ENCODE measurements at regions not wholly inside any gene's neighbourhood (a gene's known extent, or its start where the extent isn't known, plus 50 kb on each side); places are given as distances from the start of the nearest gene placed in this dataset.

GRCh38 chr2:122075381-122075780 is 319.9 kb downstream of the TSN start (continued):
- TF ChIP-seq, protein P1, sequence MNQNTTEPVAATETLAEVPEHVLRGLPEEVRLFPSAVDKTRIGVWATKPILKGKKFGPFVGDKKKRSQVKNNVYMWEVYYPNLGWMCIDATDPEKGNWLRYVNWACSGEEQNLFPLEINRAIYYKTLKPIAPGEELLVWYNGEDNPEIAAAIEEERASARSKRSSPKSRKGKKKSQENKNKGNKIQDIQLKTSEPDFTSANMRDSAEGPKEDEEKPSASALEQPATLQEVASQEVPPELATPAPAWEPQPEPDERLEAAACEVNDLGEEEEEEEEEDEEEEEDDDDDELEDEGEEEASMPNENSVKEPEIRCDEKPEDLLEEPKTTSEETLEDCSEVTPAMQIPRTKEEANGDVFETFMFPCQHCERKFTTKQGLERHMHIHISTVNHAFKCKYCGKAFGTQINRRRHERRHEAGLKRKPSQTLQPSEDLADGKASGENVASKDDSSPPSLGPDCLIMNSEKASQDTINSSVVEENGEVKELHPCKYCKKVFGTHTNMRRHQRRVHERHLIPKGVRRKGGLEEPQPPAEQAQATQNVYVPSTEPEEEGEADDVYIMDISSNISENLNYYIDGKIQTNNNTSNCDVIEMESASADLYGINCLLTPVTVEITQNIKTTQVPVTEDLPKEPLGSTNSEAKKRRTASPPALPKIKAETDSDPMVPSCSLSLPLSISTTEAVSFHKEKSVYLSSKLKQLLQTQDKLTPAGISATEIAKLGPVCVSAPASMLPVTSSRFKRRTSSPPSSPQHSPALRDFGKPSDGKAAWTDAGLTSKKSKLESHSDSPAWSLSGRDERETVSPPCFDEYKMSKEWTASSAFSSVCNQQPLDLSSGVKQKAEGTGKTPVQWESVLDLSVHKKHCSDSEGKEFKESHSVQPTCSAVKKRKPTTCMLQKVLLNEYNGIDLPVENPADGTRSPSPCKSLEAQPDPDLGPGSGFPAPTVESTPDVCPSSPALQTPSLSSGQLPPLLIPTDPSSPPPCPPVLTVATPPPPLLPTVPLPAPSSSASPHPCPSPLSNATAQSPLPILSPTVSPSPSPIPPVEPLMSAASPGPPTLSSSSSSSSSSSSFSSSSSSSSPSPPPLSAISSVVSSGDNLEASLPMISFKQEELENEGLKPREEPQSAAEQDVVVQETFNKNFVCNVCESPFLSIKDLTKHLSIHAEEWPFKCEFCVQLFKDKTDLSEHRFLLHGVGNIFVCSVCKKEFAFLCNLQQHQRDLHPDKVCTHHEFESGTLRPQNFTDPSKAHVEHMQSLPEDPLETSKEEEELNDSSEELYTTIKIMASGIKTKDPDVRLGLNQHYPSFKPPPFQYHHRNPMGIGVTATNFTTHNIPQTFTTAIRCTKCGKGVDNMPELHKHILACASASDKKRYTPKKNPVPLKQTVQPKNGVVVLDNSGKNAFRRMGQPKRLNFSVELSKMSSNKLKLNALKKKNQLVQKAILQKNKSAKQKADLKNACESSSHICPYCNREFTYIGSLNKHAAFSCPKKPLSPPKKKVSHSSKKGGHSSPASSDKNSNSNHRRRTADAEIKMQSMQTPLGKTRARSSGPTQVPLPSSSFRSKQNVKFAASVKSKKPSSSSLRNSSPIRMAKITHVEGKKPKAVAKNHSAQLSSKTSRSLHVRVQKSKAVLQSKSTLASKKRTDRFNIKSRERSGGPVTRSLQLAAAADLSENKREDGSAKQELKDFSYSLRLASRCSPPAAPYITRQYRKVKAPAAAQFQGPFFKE (tag by site-specific recombination; IDR thresholded peaks at IDR 0.05; ENCODE audit: borderline replicate concordance) = no peak
- TF ChIP-seq RBAK (tag by site-specific recombination; IDR thresholded peaks at IDR 0.05) (no peak), KLF10 (tag by site-specific recombination; IDR thresholded peaks at IDR 0.05) (no peak), PRDM1 (tag by site-specific recombination; IDR thresholded peaks at IDR 0.05) (no peak), KLF1 (tag by site-specific recombination; IDR thresholded peaks at IDR 0.05) (no peak), ZNF404 (tag by site-specific recombination; IDR thresholded peaks at IDR 0.05) (no peak), ZNF837 (tag by site-specific recombination; IDR thresholded peaks at IDR 0.05) (no peak), SP7 (tag by site-specific recombination; IDR thresholded peaks at IDR 0.05) (no peak), ZNF792 (tag by site-specific recombination; IDR thresholded peaks at IDR 0.05) (no peak)
- TF ChIP-seq, protein P2, sequence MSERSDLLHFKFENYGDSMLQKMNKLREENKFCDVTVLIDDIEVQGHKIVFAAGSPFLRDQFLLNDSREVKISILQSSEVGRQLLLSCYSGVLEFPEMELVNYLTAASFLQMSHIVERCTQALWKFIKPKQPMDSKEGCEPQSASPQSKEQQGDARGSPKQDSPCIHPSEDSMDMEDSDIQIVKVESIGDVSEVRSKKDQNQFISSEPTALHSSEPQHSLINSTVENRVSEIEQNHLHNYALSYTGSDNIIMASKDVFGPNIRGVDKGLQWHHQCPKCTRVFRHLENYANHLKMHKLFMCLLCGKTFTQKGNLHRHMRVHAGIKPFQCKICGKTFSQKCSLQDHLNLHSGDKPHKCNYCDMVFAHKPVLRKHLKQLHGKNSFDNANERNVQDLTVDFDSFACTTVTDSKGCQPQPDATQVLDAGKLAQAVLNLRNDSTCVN (tag by site-specific recombination; optimal IDR thresholded peaks at IDR 0.05) = no peak

DNA sequence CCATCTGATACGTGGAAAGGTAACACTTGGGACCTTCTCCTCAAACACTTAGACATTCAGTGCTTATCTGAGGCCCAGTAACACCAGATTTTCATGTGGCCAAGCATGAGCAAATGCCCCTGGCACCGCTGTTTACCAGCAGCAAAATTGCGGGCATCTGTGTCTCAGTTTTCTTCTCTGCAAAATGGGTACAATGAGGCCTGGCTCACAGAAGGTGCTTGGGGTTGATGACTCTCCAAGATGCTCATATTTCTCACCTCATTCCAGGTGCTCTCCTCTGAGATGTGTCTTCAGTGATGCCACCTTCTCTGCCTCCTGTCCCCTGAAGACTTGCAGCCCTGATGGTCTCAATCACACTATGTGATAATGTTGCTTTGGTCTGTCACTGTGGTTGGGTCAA is 321.7 kb downstream of the TSN start:
- ChIA-PET POLR2A (no interaction called here), CTCF (no interaction called here)

DNA sequence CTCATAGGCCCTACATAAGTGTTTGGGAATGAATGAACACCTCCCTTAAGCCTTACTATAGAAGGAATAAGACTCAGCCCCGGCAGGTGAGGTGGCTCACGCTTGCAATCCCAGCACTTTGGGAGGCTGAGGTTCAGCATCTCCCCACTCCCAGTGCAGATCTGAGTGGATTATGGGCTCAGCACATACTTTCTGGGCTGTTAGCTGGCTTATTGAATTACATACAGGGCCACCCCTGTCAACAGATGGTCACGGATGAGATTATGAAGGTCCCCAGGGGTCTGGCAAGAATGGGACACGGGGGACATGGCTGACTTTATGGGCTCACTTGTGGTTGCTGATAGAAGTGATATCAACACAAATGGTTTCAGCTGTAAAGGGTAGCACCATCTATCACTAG is 322.3 kb downstream of the TSN start:
- H3K27ac ChIP-seq (ENCODE audit: extremely low read depth, low read depth, low read length) = no peak overlapping the region
- TF ChIP-seq GLIS1 (tag by site-specific recombination; IDR thresholded peaks at IDR 0.05) (0 out of 2 replicates have a peak, but pooled peaks have one; percentile 10), ZBTB8A (tag by site-specific recombination; IDR thresholded peaks at IDR 0.05) (no peak)

More for the DNA sequence above, 321.7 kb downstream of the TSN start:
- no peak overlapping the region for H3K4me3 ChIP-seq (ENCODE audit: low read depth, low read length)
- H3K9me3 ChIP-seq (ENCODE audit: control insufficient read depth, insufficient read depth, low read depth, low read length) = no peaks in the 10 kb centered on the region
- H3K36me3 ChIP-seq (ENCODE audit: control insufficient read depth in 2 of 2, insufficient read depth in 1 of 2, low read length in 2 of 2) = no peaks in the 10 kb centered on the region
- no peak overlapping the region for H3K27ac ChIP-seq (ENCODE audit: extremely low read depth, low read depth, low read length)
- H3K4me1 ChIP-seq (ENCODE audit: control insufficient read depth, insufficient read depth, low read length) = no peaks in the 10 kb centered on the region
- no peak for TF ChIP-seq ZBTB17 (tag by site-specific recombination; IDR thresholded peaks at IDR 0.05)
- TF ChIP-seq, protein P3, sequence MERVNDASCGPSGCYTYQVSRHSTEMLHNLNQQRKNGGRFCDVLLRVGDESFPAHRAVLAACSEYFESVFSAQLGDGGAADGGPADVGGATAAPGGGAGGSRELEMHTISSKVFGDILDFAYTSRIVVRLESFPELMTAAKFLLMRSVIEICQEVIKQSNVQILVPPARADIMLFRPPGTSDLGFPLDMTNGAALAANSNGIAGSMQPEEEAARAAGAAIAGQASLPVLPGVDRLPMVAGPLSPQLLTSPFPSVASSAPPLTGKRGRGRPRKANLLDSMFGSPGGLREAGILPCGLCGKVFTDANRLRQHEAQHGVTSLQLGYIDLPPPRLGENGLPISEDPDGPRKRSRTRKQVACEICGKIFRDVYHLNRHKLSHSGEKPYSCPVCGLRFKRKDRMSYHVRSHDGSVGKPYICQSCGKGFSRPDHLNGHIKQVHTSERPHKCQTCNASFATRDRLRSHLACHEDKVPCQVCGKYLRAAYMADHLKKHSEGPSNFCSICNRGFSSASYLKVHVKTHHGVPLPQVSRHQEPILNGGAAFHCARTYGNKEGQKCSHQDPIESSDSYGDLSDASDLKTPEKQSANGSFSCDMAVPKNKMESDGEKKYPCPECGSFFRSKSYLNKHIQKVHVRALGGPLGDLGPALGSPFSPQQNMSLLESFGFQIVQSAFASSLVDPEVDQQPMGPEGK (tag by site-specific recombination; IDR thresholded peaks at IDR 0.05) = no peak
- no peak for TF ChIP-seq ZNF311 (tag by site-specific recombination; IDR thresholded peaks at IDR 0.05; ENCODE audit: borderline replicate concordance)

More for the DNA sequence above, 322.3 kb downstream of the TSN start:
- H3K4me3 ChIP-seq (ENCODE audit: low read depth, low read length) = no peak overlapping the region
- no peaks in the 10 kb centered on the region for H3K4me1 ChIP-seq (ENCODE audit: control insufficient read depth, insufficient read depth, low read length)
- ChIA-PET POLR2A (no interaction called here), CTCF (interaction anchor here (0.6 kb wide), 1 partner anchor 947 kb away, joined by 3 read pairs; no protein-coding TSS in a partner anchor)
- H3K9me3 ChIP-seq (ENCODE audit: control insufficient read depth, insufficient read depth, low read depth, low read length) = no peaks in the 10 kb centered on the region
- H3K36me3 ChIP-seq (ENCODE audit: control insufficient read depth in 2 of 2, insufficient read depth in 1 of 2, low read length in 2 of 2) = no peaks in the 10 kb centered on the region
